Mucosa of descending colon (tissue), 3 donors: ENCODE measurements at regions not wholly inside any gene's neighbourhood (a gene's known extent, or its start where the extent isn't known, plus 50 kb on each side); places are given as distances from the start of the nearest gene placed in this dataset.

Experiments used
- ATAC-seq: fragments of 200-7000 bp; cut with Tn5 transposase; one replicate; pipeline ENCODE4 v1.9.1; 2020; ENCODE audit warnings: mild to moderate bottlenecking, moderate library complexity
- DNase-seq, 3 donors: peaks; one replicate each; pipeline ENCODE4 v3.0.0-alpha.2; 2020
- H3K36me3 ChIP-seq: fragments of 200-600 bp; one replicate; pipeline ENCODE4 v1.8.0; 2021; ENCODE audit warnings: low read depth, mild to moderate bottlenecking
- H3K4me1 ChIP-seq: fragments of 200-600 bp; one replicate; pipeline ENCODE4 v1.8.0; 2021; ENCODE audit warnings: low read depth, mild to moderate bottlenecking
- H3K4me3 ChIP-seq: fragments of 200-600 bp; one replicate; pipeline ENCODE4 v1.8.0; 2021; ENCODE audit warnings: mild to moderate bottlenecking
- H3K9me3 ChIP-seq: fragments of 200-600 bp; one replicate; pipeline ENCODE4 v1.8.0; 2021; ENCODE audit warnings: mild to moderate bottlenecking
- intact Hi-C, 2 donors: fragments of 100-400 bp; cut with DNase I in 1 of 2; cut with micrococcal nuclease in 1 of 2; formaldehyde crosslinking; loops; one replicate each; pipeline versions ENCODE4 v1.11.0 to v1.11.1; 2022; cut with DNase I, micrococcal nuclease
- TF ChIP-seq, protein P1 (sequence below): fragments of 200-600 bp; IDR thresholded peaks from one replicate; pipeline ENCODE4 v1.8.0; 2022; ENCODE audit warnings: antibody characterized with exemption, mild to moderate bottlenecking
- donor health status: DM: no; HTN: no; CAD: no; lungs with moderate emphysema.
- donor health status: DM: no; HTN: no; CAD: no.
- donor health status: DM: no; HTN: yes; CAD: no.

GRCh38 chr11:98616098-98616655, 404.6 kb upstream of the CNTN5 start:
- ATAC-seq: no peak
- no peaks in the 10 kb centered on the region for H3K4me1 ChIP-seq
- no peak for DNase-seq
- H3K9me3 ChIP-seq: peaks cover 39% of the 10 kb centered on the region
- TF ChIP-seq, protein P1, sequence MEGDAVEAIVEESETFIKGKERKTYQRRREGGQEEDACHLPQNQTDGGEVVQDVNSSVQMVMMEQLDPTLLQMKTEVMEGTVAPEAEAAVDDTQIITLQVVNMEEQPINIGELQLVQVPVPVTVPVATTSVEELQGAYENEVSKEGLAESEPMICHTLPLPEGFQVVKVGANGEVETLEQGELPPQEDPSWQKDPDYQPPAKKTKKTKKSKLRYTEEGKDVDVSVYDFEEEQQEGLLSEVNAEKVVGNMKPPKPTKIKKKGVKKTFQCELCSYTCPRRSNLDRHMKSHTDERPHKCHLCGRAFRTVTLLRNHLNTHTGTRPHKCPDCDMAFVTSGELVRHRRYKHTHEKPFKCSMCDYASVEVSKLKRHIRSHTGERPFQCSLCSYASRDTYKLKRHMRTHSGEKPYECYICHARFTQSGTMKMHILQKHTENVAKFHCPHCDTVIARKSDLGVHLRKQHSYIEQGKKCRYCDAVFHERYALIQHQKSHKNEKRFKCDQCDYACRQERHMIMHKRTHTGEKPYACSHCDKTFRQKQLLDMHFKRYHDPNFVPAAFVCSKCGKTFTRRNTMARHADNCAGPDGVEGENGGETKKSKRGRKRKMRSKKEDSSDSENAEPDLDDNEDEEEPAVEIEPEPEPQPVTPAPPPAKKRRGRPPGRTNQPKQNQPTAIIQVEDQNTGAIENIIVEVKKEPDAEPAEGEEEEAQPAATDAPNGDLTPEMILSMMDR: no peak
- no peak overlapping the region for H3K4me3 ChIP-seq
- intact Hi-C loops: no loop called here
- no peaks in the 10 kb centered on the region for H3K36me3 ChIP-seq

DNA sequence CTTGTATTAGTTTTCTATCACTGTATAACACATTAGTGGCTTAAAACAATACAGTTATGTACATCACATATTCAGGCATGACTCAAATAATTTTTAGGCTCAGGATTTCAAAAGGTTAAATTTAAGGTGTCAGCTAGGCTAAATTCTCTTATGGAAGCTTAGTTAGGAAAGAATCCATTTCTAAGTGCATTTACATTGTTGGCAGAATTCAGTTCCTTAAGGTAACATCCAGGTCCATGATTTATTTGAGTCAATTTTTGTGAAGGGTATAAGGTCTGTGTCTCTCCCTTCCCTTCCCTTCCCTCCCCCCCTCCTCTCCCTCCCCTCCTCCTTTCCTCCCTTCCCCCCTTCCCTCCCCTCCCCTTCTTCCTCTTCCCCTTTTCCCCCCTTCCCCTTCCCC, 399.0 kb upstream of the CNTN5 start:
- intact Hi-C loops: no loop called here
- TF ChIP-seq, protein P1: no peak
- no peak for DNase-seq
- Histone ChIP-seq H3K4me1 (no peaks in the 10 kb centered on the region), H3K36me3 (no peaks in the 10 kb centered on the region), H3K4me3 (no peak overlapping the region), H3K9me3 (peaks cover 58% of the 10 kb centered on the region)
- no peak for ATAC-seq

- DNase-seq (no peak), ATAC-seq (no peak)
- TF ChIP-seq, protein P1: no peak
- Histone ChIP-seq H3K4me1 (no peaks in the 10 kb centered on the region), H3K4me3 (no peak overlapping the region), H3K9me3 (peaks cover 38% of the 10 kb centered on the region), H3K36me3 (no peaks in the 10 kb centered on the region)
- intact Hi-C loops: no loop called here
Measured at GRCh38 chr11:98625526-98625925, 395.2 kb upstream of the CNTN5 start.

DNA sequence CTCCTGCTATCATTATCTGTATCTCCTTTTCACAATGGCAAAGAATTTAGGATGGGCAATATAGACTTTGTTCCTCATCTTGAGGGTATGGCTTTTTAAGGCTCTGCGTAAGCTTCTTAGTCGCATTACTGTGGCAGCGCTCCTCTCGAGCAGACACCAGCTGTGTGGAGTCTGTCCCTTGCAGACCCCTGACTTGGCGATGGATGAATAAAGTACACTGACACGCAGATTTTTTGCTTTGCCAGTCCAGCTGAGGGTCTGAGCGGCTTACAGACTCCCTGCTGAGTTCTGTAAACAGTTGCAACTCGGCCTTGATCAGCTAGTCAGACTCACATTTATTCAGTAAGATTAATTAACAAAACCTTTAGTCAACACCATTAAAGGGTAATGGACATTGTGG, 390.0 kb upstream of the CNTN5 start:
- Histone ChIP-seq H3K9me3 (peaks cover 29% of the 10 kb centered on the region), H3K36me3 (no peaks in the 10 kb centered on the region), H3K4me3 (no peak overlapping the region), H3K4me1 (no peaks in the 10 kb centered on the region)
- TF ChIP-seq, protein P1: no peak
- intact Hi-C loops: no loop called here
- DNase-seq: no peak
- no peak for ATAC-seq

GRCh38 chr11:98657711-98658110, 363.0 kb upstream of the CNTN5 start:
- DNase-seq: no peak
- TF ChIP-seq, protein P1: no peak
- no peak for ATAC-seq
- H3K4me1 ChIP-seq: no peaks in the 10 kb centered on the region
- no peaks in the 10 kb centered on the region for H3K36me3 ChIP-seq
- intact Hi-C loops: no loop called here
- H3K4me3 ChIP-seq: no peak overlapping the region
- peaks cover 24% of the 10 kb centered on the region for H3K9me3 ChIP-seq

- intact Hi-C loops: no loop called here
- ATAC-seq: no peak
- TF ChIP-seq, protein P1: no peak
Measured at GRCh38 chr11:98659431-98659830, 361.3 kb upstream of the CNTN5 start.

More at GRCh38 chr11:98659431-98659830, 361.3 kb upstream of the CNTN5 start:
- no peak for DNase-seq
- Histone ChIP-seq H3K36me3 (no peaks in the 10 kb centered on the region), H3K4me3 (no peak overlapping the region), H3K9me3 (peaks cover 30% of the 10 kb centered on the region), H3K4me1 (no peaks in the 10 kb centered on the region)
